Liver (tissue), 7 donors: ENCODE measurements at regions not wholly inside any gene's neighbourhood (a gene's known extent, or its start where the extent isn't known, plus 50 kb on each side); places are given as distances from the start of the nearest gene placed in this dataset.

ENCODE experiments used
- DNase-seq: peaks from one replicate; pipeline ENCODE4 v3.0.0-alpha.2; 2017; ENCODE audit warnings: low spot score
- H3K27ac ChIP-seq, 2 donors: one replicate each; pipeline ENCODE4 v1.7.0; 2013; ENCODE audit warnings: inconsistent platforms in 2 of 2, low read length in 2 of 2, control low read depth in 1 of 2, low read depth in 1 of 2, mild to moderate bottlenecking in 1 of 2
- H3K27me3 ChIP-seq, 4 donors: one replicate each; pipeline versions ENCODE4 v1.6.1 to v1.7.0; 2013; ENCODE audit warnings: low read length in 3 of 4, inconsistent platforms in 1 of 4, mild to moderate bottlenecking in 1 of 4, moderate library complexity in 1 of 4; ENCODE audit not compliant: control insufficient read depth in 4 of 4, insufficient read depth in 4 of 4
- H3K36me3 ChIP-seq, 4 donors: one replicate each; pipeline versions ENCODE4 v1.6.1 to v1.7.0; 2013; ENCODE audit warnings: low read length in 3 of 4, mild to moderate bottlenecking in 3 of 4, low read depth in 1 of 4, moderate library complexity in 1 of 4; ENCODE audit not compliant: control insufficient read depth in 4 of 4, insufficient read depth in 3 of 4
- H3K4me1 ChIP-seq, 4 donors: one replicate each; pipeline versions ENCODE4 v1.6.1 to v1.7.0; 2013; ENCODE audit warnings: low read length in 3 of 4, mild to moderate bottlenecking in 3 of 4, moderate library complexity in 1 of 4; ENCODE audit not compliant: control insufficient read depth in 4 of 4, insufficient read depth in 4 of 4
- H3K4me3 ChIP-seq, 3 donors: one replicate each; pipeline versions ENCODE4 v1.6.1 to v1.7.0; 2013; ENCODE audit warnings: low read length in 3 of 3, control low read depth in 1 of 3, low read depth in 1 of 3, mild to moderate bottlenecking in 1 of 3
- H3K9ac ChIP-seq, 2 donors: one replicate each; pipeline ENCODE4 v1.7.0; 2013; ENCODE audit warnings: low read length in 2 of 2, mild to moderate bottlenecking in 2 of 2, moderate library complexity in 2 of 2, control low read depth in 1 of 2, low read depth in 1 of 2
- H3K9me3 ChIP-seq, 4 donors: one replicate each; pipeline versions ENCODE4 v1.6.1 to v1.7.0; 2013; ENCODE audit warnings: low read length in 3 of 4; ENCODE audit not compliant: control insufficient read depth in 4 of 4
- EGR1 ChIP-seq, 2 donors: IDR thresholded peaks; 2 replicates each; pipeline ENCODE4 v1.6.1; 2016 to 2018; ENCODE audit warnings: antibody characterized with exemption in 2 of 2, low read depth in 2 of 2
- FOXA2 ChIP-seq: IDR thresholded peaks from 2 replicates; pipeline ENCODE4 v1.6.1; 2016; ENCODE audit warnings: antibody characterized with exemption
- GABPA ChIP-seq, 2 donors: IDR thresholded peaks in 1 of 2; conservative IDR thresholded peaks in 1 of 2; 2 replicates each; pipeline ENCODE4 v1.6.1; 2016; ENCODE audit warnings: antibody characterized with exemption in 2 of 2, mild to moderate bottlenecking in 1 of 2, moderate library complexity in 1 of 2
- HNF4A ChIP-seq, 2 donors: conservative IDR thresholded peaks; 2 replicates each; pipeline ENCODE4 v1.6.1; 2016; ENCODE audit warnings: antibody characterized with exemption in 2 of 2, mild to moderate bottlenecking in 2 of 2
- HNF4G ChIP-seq: IDR thresholded peaks from 2 replicates; pipeline ENCODE4 v1.6.1; 2016; ENCODE audit warnings: antibody characterized with exemption
- JUND ChIP-seq, 2 donors: IDR thresholded peaks; 2 replicates each; pipeline ENCODE4 v1.6.1; 2016; ENCODE audit warnings: antibody characterized with exemption in 2 of 2
- RXRA ChIP-seq, 2 donors: IDR thresholded peaks; 2 replicates each; pipeline ENCODE4 v1.6.1; 2017 to 2018; ENCODE audit warnings: antibody characterized with exemption in 2 of 2, mild to moderate bottlenecking in 1 of 2
- SP1 ChIP-seq: IDR thresholded peaks from 2 replicates; pipeline ENCODE4 v1.6.1; 2018; ENCODE audit warnings: antibody characterized with exemption, mild to moderate bottlenecking
- TAF1 ChIP-seq: conservative IDR thresholded peaks from 2 replicates; pipeline ENCODE4 v1.6.1; 2016; ENCODE audit warnings: antibody characterized with exemption, mild to moderate bottlenecking
- YY1 ChIP-seq: IDR thresholded peaks from 2 replicates; pipeline ENCODE4 v1.6.1; 2016; ENCODE audit warnings: antibody characterized with exemption, mild to moderate bottlenecking
- WGBS: extraction: QIAGEN DNeasy Blood & Tissue Kit; methylation state at CpG from one replicate; pipeline ENCODE4 v1.1.7; 2013; 5-methylcytosine and 5-hydroxymethylcytosine counted together
- TF ChIP-seq, protein P1 (sequence below): IDR thresholded peaks from 2 replicates; pipeline ENCODE4 v1.6.1; 2016; ENCODE audit warnings: antibody characterized with exemption
- TF ChIP-seq, protein P2 (sequence below): IDR thresholded peaks from 2 replicates; pipeline ENCODE4 v1.6.1; 2016; ENCODE audit warnings: antibody characterized with exemption, mild to moderate bottlenecking
- donor health status: healthy.
- donor health status: healthy.
- donor health status: healthy.
- donor health status: healthy.

DNA sequence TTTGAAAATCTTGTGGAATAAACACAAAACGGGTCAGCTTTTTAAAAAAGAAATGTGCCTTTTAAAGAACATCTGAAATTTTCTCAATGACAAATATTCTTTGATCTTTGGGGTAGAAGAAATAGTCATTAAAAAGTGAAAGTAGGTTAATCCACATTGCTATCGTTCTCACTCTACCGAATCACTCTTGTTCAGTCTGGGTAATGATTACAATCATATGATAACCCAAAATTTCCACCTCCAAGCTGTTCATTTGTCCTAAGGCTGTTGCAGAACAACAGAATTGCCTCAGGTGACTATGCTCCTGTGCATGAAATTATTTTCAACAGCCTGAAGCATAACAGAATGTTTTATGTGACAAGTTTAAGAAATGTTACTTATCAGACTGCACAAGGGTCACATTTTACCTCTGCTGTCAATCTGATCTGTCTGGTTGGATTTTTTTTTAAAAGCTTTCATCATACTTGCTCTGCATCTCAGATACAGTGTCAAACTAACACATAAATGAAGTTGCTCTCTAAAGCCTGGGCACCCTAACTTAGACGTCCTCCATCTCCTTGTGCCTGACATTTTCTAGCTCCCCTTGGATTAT, 227.3 kb downstream of the LURAP1L start:
- TF ChIP-seq JUND (IDR thresholded peaks at IDR 0.05) (no peak), SP1 (peak; percentile 15), HNF4A (conservative IDR thresholded peaks at IDR 0.05) (peak in 1 of 2 donors; percentile 27)

DNA sequence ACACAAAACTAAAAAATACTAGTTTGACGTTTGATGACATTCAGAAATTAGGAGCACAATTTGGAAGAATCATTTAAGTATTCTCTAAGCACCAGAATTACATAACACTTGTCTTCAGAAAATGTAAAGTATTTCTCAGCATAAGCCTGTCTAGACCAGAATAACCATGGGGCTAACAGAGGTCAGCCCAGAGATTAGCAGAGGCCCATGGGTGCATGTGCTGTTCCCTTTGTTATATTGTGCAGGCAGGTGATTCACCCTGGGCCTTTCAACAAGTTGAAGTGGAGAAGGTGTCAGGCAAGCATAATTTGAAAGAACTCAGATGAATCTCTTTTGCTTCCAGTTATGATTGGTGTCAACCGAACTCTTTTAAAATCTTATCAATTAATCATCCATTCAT, 227.9 kb downstream of the LURAP1L start:
- Histone ChIP-seq H3K27ac (no peak overlapping the region), H3K9ac (no peak overlapping the region), H3K9me3 (peaks cover 0 to 2% (median 0%) of the 10 kb centered on the region in 4 donors), H3K36me3 (no peaks in the 10 kb centered on the region), H3K4me1 (peaks cover 0 to 14% (median 7%) of the 10 kb centered on the region in 4 donors), H3K4me3 (no peak overlapping the region), H3K27me3 (no peaks in the 10 kb centered on the region)
- DNase-seq: no peak
- TF ChIP-seq, protein P1, sequence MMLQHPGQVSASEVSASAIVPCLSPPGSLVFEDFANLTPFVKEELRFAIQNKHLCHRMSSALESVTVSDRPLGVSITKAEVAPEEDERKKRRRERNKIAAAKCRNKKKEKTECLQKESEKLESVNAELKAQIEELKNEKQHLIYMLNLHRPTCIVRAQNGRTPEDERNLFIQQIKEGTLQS: no peak
- no peak for TF ChIP-seq EGR1 (IDR thresholded peaks at IDR 0.05; ENCODE audit: low read depth in 2 of 2)
- 90% methylated on average over 2 of the region's 2 CpGs for WGBS

More for the DNA sequence above, 227.3 kb downstream of the LURAP1L start:
- WGBS: 22% methylated on average over 4 of the region's 4 CpGs
- Histone ChIP-seq H3K9ac (peak overlapping the region; percentile 39 to 59), H3K4me1 (peaks cover 0 to 14% (median 7%) of the 10 kb centered on the region in 4 donors), H3K27me3 (no peaks in the 10 kb centered on the region), H3K27ac (peak overlapping the region; percentile 13 to 66), H3K4me3 (peak overlapping the region; percentile 14 to 56 (median 19)), H3K36me3 (no peaks in the 10 kb centered on the region), H3K9me3 (peaks cover 0 to 2% (median 0%) of the 10 kb centered on the region in 4 donors)
- DNase-seq: no peak

DNA sequence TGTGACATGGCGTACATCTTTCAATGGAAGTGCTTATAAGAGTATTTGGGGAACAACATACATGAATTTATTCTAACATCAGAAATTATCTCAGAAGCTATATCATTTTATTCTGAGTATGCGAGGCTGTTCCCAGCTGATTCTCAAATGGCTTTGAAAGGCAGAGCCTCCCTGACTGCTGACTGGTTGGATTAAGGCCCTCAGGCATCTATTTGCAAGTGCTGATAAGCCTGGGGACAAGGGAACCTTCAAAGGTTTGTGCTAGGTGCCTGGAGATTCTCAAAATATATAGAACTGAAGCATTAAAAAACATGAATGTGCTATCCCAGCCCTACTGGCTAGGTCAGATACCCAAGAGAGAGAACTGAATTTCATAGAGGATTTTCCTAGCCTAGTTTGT, 235.1 kb downstream of the LURAP1L start:
- Histone ChIP-seq H3K4me1 (no peaks in the 10 kb centered on the region), H3K4me3 (no peak overlapping the region), H3K36me3 (no peaks in the 10 kb centered on the region), H3K27me3 (no peaks in the 10 kb centered on the region), H3K9ac (no peak overlapping the region), H3K27ac (no peak overlapping the region), H3K9me3 (peaks cover 0 to 2% (median under 1%) of the 10 kb centered on the region in 4 donors)
- DNase-seq: no peak
- TF ChIP-seq, protein P2, sequence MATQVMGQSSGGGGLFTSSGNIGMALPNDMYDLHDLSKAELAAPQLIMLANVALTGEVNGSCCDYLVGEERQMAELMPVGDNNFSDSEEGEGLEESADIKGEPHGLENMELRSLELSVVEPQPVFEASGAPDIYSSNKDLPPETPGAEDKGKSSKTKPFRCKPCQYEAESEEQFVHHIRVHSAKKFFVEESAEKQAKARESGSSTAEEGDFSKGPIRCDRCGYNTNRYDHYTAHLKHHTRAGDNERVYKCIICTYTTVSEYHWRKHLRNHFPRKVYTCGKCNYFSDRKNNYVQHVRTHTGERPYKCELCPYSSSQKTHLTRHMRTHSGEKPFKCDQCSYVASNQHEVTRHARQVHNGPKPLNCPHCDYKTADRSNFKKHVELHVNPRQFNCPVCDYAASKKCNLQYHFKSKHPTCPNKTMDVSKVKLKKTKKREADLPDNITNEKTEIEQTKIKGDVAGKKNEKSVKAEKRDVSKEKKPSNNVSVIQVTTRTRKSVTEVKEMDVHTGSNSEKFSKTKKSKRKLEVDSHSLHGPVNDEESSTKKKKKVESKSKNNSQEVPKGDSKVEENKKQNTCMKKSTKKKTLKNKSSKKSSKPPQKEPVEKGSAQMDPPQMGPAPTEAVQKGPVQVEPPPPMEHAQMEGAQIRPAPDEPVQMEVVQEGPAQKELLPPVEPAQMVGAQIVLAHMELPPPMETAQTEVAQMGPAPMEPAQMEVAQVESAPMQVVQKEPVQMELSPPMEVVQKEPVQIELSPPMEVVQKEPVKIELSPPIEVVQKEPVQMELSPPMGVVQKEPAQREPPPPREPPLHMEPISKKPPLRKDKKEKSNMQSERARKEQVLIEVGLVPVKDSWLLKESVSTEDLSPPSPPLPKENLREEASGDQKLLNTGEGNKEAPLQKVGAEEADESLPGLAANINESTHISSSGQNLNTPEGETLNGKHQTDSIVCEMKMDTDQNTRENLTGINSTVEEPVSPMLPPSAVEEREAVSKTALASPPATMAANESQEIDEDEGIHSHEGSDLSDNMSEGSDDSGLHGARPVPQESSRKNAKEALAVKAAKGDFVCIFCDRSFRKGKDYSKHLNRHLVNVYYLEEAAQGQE: no peak
- TF ChIP-seq GABPA (IDR thresholded peaks at IDR 0.05 in 1 of 2, conservative IDR thresholded peaks at IDR 0.05 in 1 of 2) (no peak), HNF4G (no peak), TAF1 (no peak), FOXA2 (no peak), RXRA (IDR thresholded peaks at IDR 0.05) (no peak), YY1 (no peak)
- TF ChIP-seq, protein P1: no peak
- whole genome bisulfite sequencing: 94% methylated on average over 2 of the region's 2 CpGs
